ENCODE measurements at regions not wholly inside any gene's neighbourhood (a gene's known extent, or its start where the extent isn't known, plus 50 kb on each side); places are given as distances from the start of the nearest gene placed in this dataset.

GRCh38 chr6:163731215-163732013 is 316.9 kb downstream of the QKI start:
- Histone ChIP-seq H3K4me1 (ENCODE audit: control insufficient read depth, insufficient read depth, low read length) (peaks cover 34% of the 10 kb centered on the region), H3K4me3 (ENCODE audit: low read length) (no peak overlapping the region), H3K27ac (ENCODE audit: low read length) (peak overlapping the region; percentile 76), H3K9me3 (replicated peaks; ENCODE audit: control insufficient read depth, low read depth, low read length) (no peaks in the 10 kb centered on the region), H3K36me3 (ENCODE audit: control insufficient read depth, insufficient read depth, low read length) (no peaks in the 10 kb centered on the region), H3K27me3 (ENCODE audit: control insufficient read depth, insufficient read depth, low read length) (no peaks in the 10 kb centered on the region)
- WGBS (ENCODE audit: insufficient coverage): 84% methylated on average over 5 of the region's 10 CpGs
- no peak for DNase-seq

- Histone ChIP-seq H3K36me3 (ENCODE audit: control insufficient read depth, insufficient read depth, low read length) (no peaks in the 10 kb centered on the region), H3K4me3 (ENCODE audit: low read length) (no peak overlapping the region), H3K27ac (ENCODE audit: low read length) (peak overlapping the region; percentile 76), H3K4me1 (ENCODE audit: control insufficient read depth, insufficient read depth, low read length) (peaks cover 29% of the 10 kb centered on the region), H3K9me3 (replicated peaks; ENCODE audit: control insufficient read depth, low read depth, low read length) (no peaks in the 10 kb centered on the region), H3K27me3 (ENCODE audit: control insufficient read depth, insufficient read depth, low read length) (no peaks in the 10 kb centered on the region)
- WGBS (ENCODE audit: insufficient coverage): 81% methylated on average over 17 of the region's 21 CpGs
- DNase-seq: no peak
These were observed 316.0 kb downstream of the QKI start for GRCh38 chr6:163730246-163731210.

GRCh38 chr6:163729127-163729872 is 314.8 kb downstream of the QKI start:
- Histone ChIP-seq H3K36me3 (ENCODE audit: control insufficient read depth, insufficient read depth, low read length) (no peaks in the 10 kb centered on the region), H3K4me3 (ENCODE audit: low read length) (no peak overlapping the region), H3K27ac (ENCODE audit: low read length) (no peak overlapping the region), H3K4me1 (ENCODE audit: control insufficient read depth, insufficient read depth, low read length) (peaks cover 29% of the 10 kb centered on the region), H3K9me3 (replicated peaks; ENCODE audit: control insufficient read depth, low read depth, low read length) (no peaks in the 10 kb centered on the region), H3K27me3 (ENCODE audit: control insufficient read depth, insufficient read depth, low read length) (no peaks in the 10 kb centered on the region)
- DNase-seq: no peak
- 77% methylated on average over 10 of the region's 16 CpGs for WGBS (ENCODE audit: insufficient coverage)

GRCh38 chr6:163728442-163729126 is 314.1 kb downstream of the QKI start:
- WGBS (ENCODE audit: insufficient coverage): 96% methylated on average over 4 of the region's 13 CpGs
- peaks cover 29% of the 10 kb centered on the region for H3K4me1 ChIP-seq (ENCODE audit: control insufficient read depth, insufficient read depth, low read length)
- DNase-seq: no peak

GRCh38 chr6:163726037-163726695 is 311.6 kb downstream of the QKI start:
- H3K36me3 ChIP-seq (ENCODE audit: control insufficient read depth, insufficient read depth, low read length): no peaks in the 10 kb centered on the region
- H3K9me3 ChIP-seq (replicated peaks; ENCODE audit: control insufficient read depth, low read depth, low read length): no peaks in the 10 kb centered on the region
- DNase-seq: no peak
- H3K4me3 ChIP-seq (ENCODE audit: low read length): no peak overlapping the region
- H3K4me1 ChIP-seq (ENCODE audit: control insufficient read depth, insufficient read depth, low read length): peaks cover 11% of the 10 kb centered on the region
- no peaks in the 10 kb centered on the region for H3K27me3 ChIP-seq (ENCODE audit: control insufficient read depth, insufficient read depth, low read length)
- WGBS (ENCODE audit: insufficient coverage): 91% methylated on average over 14 of the region's 14 CpGs
- H3K27ac ChIP-seq (ENCODE audit: low read length): no peak overlapping the region

More at GRCh38 chr6:163728442-163729126, 314.1 kb downstream of the QKI start:
- no peak overlapping the region for H3K4me3 ChIP-seq (ENCODE audit: low read length)
- no peaks in the 10 kb centered on the region for H3K36me3 ChIP-seq (ENCODE audit: control insufficient read depth, insufficient read depth, low read length)
- H3K27ac ChIP-seq (ENCODE audit: low read length): no peak overlapping the region
- no peaks in the 10 kb centered on the region for H3K9me3 ChIP-seq (replicated peaks; ENCODE audit: control insufficient read depth, low read depth, low read length)
- H3K27me3 ChIP-seq (ENCODE audit: control insufficient read depth, insufficient read depth, low read length): no peaks in the 10 kb centered on the region

- no peak for DNase-seq
- Histone ChIP-seq H3K27ac (ENCODE audit: low read length) (no peak overlapping the region), H3K27me3 (ENCODE audit: control insufficient read depth, insufficient read depth, low read length) (no peaks in the 10 kb centered on the region), H3K4me1 (ENCODE audit: control insufficient read depth, insufficient read depth, low read length) (peaks cover 2% of the 10 kb centered on the region), H3K36me3 (ENCODE audit: control insufficient read depth, insufficient read depth, low read length) (no peaks in the 10 kb centered on the region), H3K4me3 (ENCODE audit: low read length) (no peak overlapping the region), H3K9me3 (replicated peaks; ENCODE audit: control insufficient read depth, low read depth, low read length) (no peaks in the 10 kb centered on the region)
- 83% methylated on average over 19 of the region's 19 CpGs for WGBS (ENCODE audit: insufficient coverage)
These were observed 310.8 kb downstream of the QKI start for GRCh38 chr6:163725008-163725941.

GRCh38 chr6:163724196-163724595 is 309.7 kb downstream of the QKI start:
- peaks cover 3% of the 10 kb centered on the region for H3K4me1 ChIP-seq (ENCODE audit: control insufficient read depth, insufficient read depth, low read length)
- WGBS (ENCODE audit: insufficient coverage): no CpG with 5 or more reads among the region's 8 CpGs
- no peak for DNase-seq
- no peaks in the 10 kb centered on the region for H3K27me3 ChIP-seq (ENCODE audit: control insufficient read depth, insufficient read depth, low read length)
- no peak overlapping the region for H3K4me3 ChIP-seq (ENCODE audit: low read length)
- no peaks in the 10 kb centered on the region for H3K9me3 ChIP-seq (replicated peaks; ENCODE audit: control insufficient read depth, low read depth, low read length)
- H3K36me3 ChIP-seq (ENCODE audit: control insufficient read depth, insufficient read depth, low read length): no peaks in the 10 kb centered on the region
- no peak overlapping the region for H3K27ac ChIP-seq (ENCODE audit: low read length)

GRCh38 chr6:163723759-163724158 is 309.2 kb downstream of the QKI start:
- Histone ChIP-seq H3K36me3 (ENCODE audit: control insufficient read depth, insufficient read depth, low read length) (no peaks in the 10 kb centered on the region), H3K27ac (ENCODE audit: low read length) (no peak overlapping the region), H3K9me3 (replicated peaks; ENCODE audit: control insufficient read depth, low read depth, low read length) (no peaks in the 10 kb centered on the region), H3K4me3 (ENCODE audit: low read length) (no peak overlapping the region), H3K4me1 (ENCODE audit: control insufficient read depth, insufficient read depth, low read length) (peaks cover 4% of the 10 kb centered on the region), H3K27me3 (ENCODE audit: control insufficient read depth, insufficient read depth, low read length) (no peaks in the 10 kb centered on the region)
- WGBS (ENCODE audit: insufficient coverage): 74% methylated on average over 3 of the region's 8 CpGs
- DNase-seq: no peak

All from muscle of leg (tissue), 3 donors.